ENCODE measurements at regions not wholly inside any gene's neighbourhood (a gene's known extent, or its start where the extent isn't known, plus 50 kb on each side); places are given as distances from the start of the nearest gene placed in this dataset.

DNA sequence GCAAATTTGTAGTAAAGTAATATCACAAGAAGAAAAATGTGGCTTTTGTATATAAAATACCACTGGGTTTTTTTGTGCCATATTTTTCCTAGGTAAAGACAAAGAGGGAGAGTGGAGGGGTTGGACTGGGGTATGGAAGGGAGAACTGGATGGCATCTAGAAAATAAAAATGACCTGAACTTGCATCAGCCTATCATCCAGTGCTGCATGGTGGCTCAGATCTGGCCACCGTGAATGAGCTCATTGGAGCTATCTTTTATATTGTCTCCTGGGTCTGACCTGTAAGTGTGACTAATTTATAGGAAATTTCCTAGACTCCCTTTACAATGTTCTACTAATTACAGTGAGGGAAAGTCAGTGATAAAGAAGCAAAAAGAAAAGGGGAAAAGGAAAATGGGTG is 369.0 kb downstream of the TMEM182 start:
- H4K20me1 ChIP-seq (ENCODE audit: insufficient read depth, low read length) = no peaks in the 10 kb centered on the region
- H3K79me2 ChIP-seq (ENCODE audit: insufficient read depth, low read length) = no peaks in the 10 kb centered on the region
- no peak overlapping the region for H3K9ac ChIP-seq (ENCODE audit: low read depth, low read length)
- TF ChIP-seq, protein P1, sequence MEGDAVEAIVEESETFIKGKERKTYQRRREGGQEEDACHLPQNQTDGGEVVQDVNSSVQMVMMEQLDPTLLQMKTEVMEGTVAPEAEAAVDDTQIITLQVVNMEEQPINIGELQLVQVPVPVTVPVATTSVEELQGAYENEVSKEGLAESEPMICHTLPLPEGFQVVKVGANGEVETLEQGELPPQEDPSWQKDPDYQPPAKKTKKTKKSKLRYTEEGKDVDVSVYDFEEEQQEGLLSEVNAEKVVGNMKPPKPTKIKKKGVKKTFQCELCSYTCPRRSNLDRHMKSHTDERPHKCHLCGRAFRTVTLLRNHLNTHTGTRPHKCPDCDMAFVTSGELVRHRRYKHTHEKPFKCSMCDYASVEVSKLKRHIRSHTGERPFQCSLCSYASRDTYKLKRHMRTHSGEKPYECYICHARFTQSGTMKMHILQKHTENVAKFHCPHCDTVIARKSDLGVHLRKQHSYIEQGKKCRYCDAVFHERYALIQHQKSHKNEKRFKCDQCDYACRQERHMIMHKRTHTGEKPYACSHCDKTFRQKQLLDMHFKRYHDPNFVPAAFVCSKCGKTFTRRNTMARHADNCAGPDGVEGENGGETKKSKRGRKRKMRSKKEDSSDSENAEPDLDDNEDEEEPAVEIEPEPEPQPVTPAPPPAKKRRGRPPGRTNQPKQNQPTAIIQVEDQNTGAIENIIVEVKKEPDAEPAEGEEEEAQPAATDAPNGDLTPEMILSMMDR (IDR thresholded peaks at IDR 0.05; ENCODE audit: borderline replicate concordance, extremely low read depth, low read length, poor library complexity, severe bottlenecking) = no peak
- TF ChIP-seq EZH2 (IDR thresholded peaks at IDR 0.05; ENCODE audit: borderline replicate concordance, low read depth, low read length, severe bottlenecking) = no peak
- no peak overlapping the region for H3K27ac ChIP-seq (ENCODE audit: low read length)
- no peaks in the 10 kb centered on the region for H3K36me3 ChIP-seq (ENCODE audit: insufficient read depth, low read length)
- no peak overlapping the region for H3K4me2 ChIP-seq (ENCODE audit: insufficient read depth, low read length)
- DNase-seq (no peak), ATAC-seq (ENCODE audit: insufficient read depth, low read depth) (no peak)
- H3K4me1 ChIP-seq (ENCODE audit: insufficient read depth, low read length) = no peaks in the 10 kb centered on the region
- H3K9me3 ChIP-seq (ENCODE audit: insufficient read depth, low read length, severe bottlenecking) = no peaks in the 10 kb centered on the region
- H3K27me3 ChIP-seq (ENCODE audit: insufficient read depth, low read length, poor library complexity) = no peaks in the 10 kb centered on the region
- H2AFZ ChIP-seq (ENCODE audit: low read depth, low read length) = no peak overlapping the region
- H3K4me3 ChIP-seq (ENCODE audit: low read depth in 1 of 2, low read length in 2 of 2) = no peak overlapping the region

DNA sequence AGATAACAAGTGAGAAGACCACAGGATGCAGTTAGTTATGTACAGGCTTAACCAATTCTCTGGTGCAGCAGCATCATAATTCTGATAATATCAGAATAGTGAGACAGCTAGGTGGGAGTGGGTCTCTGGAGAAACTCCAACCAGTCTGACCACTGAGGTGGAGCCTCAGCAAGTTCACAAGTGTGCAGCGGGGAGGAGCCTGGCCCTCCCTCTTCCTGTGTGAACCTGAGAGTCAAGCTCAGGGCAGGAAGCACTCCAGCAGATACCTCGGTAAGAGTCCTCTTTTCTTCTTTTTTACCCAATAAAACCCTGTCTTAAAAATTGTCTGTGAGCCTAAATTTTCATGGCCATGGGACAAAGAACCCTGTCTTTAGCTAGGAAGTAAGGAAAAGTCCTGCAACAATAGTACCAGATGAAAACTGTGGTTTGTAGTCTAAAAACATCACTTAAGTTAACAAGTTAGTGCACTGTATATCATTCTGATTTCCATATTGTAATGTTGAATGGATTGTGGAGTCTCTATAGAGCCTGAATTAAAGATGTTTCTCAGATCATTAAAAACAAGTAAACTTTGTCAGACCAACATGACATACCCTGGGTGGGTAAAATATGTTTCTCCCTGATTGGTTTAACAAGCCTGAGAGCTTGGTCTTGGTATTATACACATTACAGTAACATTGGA is 370.8 kb downstream of the TMEM182 start:
- H4K20me1 ChIP-seq (ENCODE audit: insufficient read depth, low read length) = no peaks in the 10 kb centered on the region
- no peaks in the 10 kb centered on the region for H3K79me2 ChIP-seq (ENCODE audit: insufficient read depth, low read length)
- no peak overlapping the region for H3K9ac ChIP-seq (ENCODE audit: low read depth, low read length)
- no peaks in the 10 kb centered on the region for H3K27me3 ChIP-seq (ENCODE audit: insufficient read depth, low read length, poor library complexity)
- H2AFZ ChIP-seq (ENCODE audit: low read depth, low read length) = no peak overlapping the region
- H3K27ac ChIP-seq (ENCODE audit: low read length) = no peak overlapping the region
- no peaks in the 10 kb centered on the region for H3K4me1 ChIP-seq (ENCODE audit: insufficient read depth, low read length)
- H3K36me3 ChIP-seq (ENCODE audit: insufficient read depth, low read length) = no peaks in the 10 kb centered on the region
- TF ChIP-seq, protein P1 (IDR thresholded peaks at IDR 0.05; ENCODE audit: borderline replicate concordance, extremely low read depth, low read length, poor library complexity, severe bottlenecking) = no peak
- TF ChIP-seq EZH2 (IDR thresholded peaks at IDR 0.05; ENCODE audit: borderline replicate concordance, low read depth, low read length, severe bottlenecking) = no peak
- no peak for DNase-seq
- ATAC-seq (ENCODE audit: insufficient read depth, low read depth) = no peak
- no peak overlapping the region for H3K4me2 ChIP-seq (ENCODE audit: insufficient read depth, low read length)
- H3K4me3 ChIP-seq (ENCODE audit: low read depth in 1 of 2, low read length in 2 of 2) = no peak overlapping the region
- H3K9me3 ChIP-seq (ENCODE audit: insufficient read depth, low read length, severe bottlenecking) = no peaks in the 10 kb centered on the region

DNA sequence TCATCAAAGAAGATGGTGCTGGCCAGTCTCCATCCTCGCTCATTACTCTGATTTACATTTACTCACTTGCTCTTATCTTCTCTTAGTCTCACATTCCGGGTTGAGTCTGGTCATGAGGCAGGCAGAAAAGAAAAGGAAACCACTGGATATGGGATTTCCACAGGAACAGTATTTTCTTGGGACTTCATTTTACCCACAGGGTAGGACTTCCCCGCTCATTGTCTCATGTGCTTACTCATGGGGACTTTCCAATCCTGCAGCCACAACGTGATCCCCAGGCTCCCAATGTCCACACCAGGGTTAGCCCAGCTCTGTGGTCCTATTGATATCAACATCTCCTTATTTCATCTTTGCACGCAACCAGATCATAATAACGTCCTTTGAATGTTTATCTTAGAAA is 373.8 kb downstream of the TMEM182 start:
- no peak for DNase-seq

More for the DNA sequence above, 373.8 kb downstream of the TMEM182 start:
- Histone ChIP-seq H3K27ac (ENCODE audit: low read length) (no peak overlapping the region), H3K9me3 (ENCODE audit: insufficient read depth, low read length, severe bottlenecking) (no peaks in the 10 kb centered on the region), H2AFZ (ENCODE audit: low read depth, low read length) (no peak overlapping the region), H3K9ac (ENCODE audit: low read depth, low read length) (no peak overlapping the region), H3K27me3 (ENCODE audit: insufficient read depth, low read length, poor library complexity) (no peaks in the 10 kb centered on the region), H3K79me2 (ENCODE audit: insufficient read depth, low read length) (no peaks in the 10 kb centered on the region), H4K20me1 (ENCODE audit: insufficient read depth, low read length) (no peaks in the 10 kb centered on the region), H3K36me3 (ENCODE audit: insufficient read depth, low read length) (no peaks in the 10 kb centered on the region), H3K4me2 (ENCODE audit: insufficient read depth, low read length) (no peak overlapping the region), H3K4me3 (ENCODE audit: low read depth in 1 of 2, low read length in 2 of 2) (no peak overlapping the region), H3K4me1 (ENCODE audit: insufficient read depth, low read length) (no peaks in the 10 kb centered on the region)
- no peak for ATAC-seq (ENCODE audit: insufficient read depth, low read depth)
- TF ChIP-seq EZH2 (IDR thresholded peaks at IDR 0.05; ENCODE audit: borderline replicate concordance, low read depth, low read length, severe bottlenecking) = no peak
- TF ChIP-seq, protein P1 (IDR thresholded peaks at IDR 0.05; ENCODE audit: borderline replicate concordance, extremely low read depth, low read length, poor library complexity, severe bottlenecking) = no peak

Data from DND-41 (cell line).